EH (cell line): ENCODE measurements at regions not wholly inside any gene's neighbourhood (a gene's known extent, or its start where the extent isn't known, plus 50 kb on each side); places are given as distances from the start of the nearest gene placed in this dataset.

Source experiments
- DNase-seq: peaks from one replicate; pipeline ENCODE4 v3.0.0-alpha.2; 2015; ENCODE audit warnings: low read depth

GRCh38 chr17:77771587-77771986 lies 186.9 kb upstream of the TNRC6C start:
- DNase-seq: no peak

GRCh38 chr17:77771998-77772397 lies 186.5 kb upstream of the TNRC6C start:
- DNase-seq: no peak

- peak; percentile 53 for DNase-seq
Observed at GRCh38 chr17:77772461-77772897, 186.0 kb upstream of the TNRC6C start.

- no peak for DNase-seq
Observed at GRCh38 chr17:77772899-77773358, 185.6 kb upstream of the TNRC6C start.

- no peak for DNase-seq
Observed at GRCh38 chr17:77774182-77774581, 184.3 kb upstream of the TNRC6C start.

GRCh38 chr17:77778636-77779489 lies 179.6 kb upstream of the TNRC6C start:
- no peak for DNase-seq

GRCh38 chr17:77779711-77780539 lies 178.6 kb upstream of the TNRC6C start:
- DNase-seq: peak; percentile 56

GRCh38 chr17:77781536-77781935 lies 177.0 kb upstream of the TNRC6C start:
- no peak for DNase-seq

- DNase-seq: no peak
Observed at GRCh38 chr17:77782201-77782600, 176.3 kb upstream of the TNRC6C start.

GRCh38 chr17:77782611-77783010 lies 175.9 kb upstream of the TNRC6C start:
- no peak for DNase-seq

- DNase-seq: no peak
Observed at GRCh38 chr17:77783991-77784820, 174.3 kb upstream of the TNRC6C start.

GRCh38 chr17:77785312-77785905 lies 173.1 kb upstream of the TNRC6C start:
- DNase-seq: no peak

GRCh38 chr17:77786090-77786489 lies 172.4 kb upstream of the TNRC6C start:
- DNase-seq: no peak

- peak; percentile 6 for DNase-seq
Observed at GRCh38 chr17:77786740-77787505, 171.6 kb upstream of the TNRC6C start.

- no peak for DNase-seq
Observed at GRCh38 chr17:77790143-77790829, 168.2 kb upstream of the TNRC6C start.

- no peak for DNase-seq
Observed at GRCh38 chr17:77792626-77793025, 165.9 kb upstream of the TNRC6C start.

GRCh38 chr17:77793146-77793970 lies 165.1 kb upstream of the TNRC6C start:
- no peak for DNase-seq

GRCh38 chr17:77793971-77794235 lies 164.6 kb upstream of the TNRC6C start:
- DNase-seq: no peak

- DNase-seq: no peak
Observed at GRCh38 chr17:77794846-77795245, 163.7 kb upstream of the TNRC6C start.

GRCh38 chr17:77795685-77796084 lies 162.8 kb upstream of the TNRC6C start:
- no peak for DNase-seq
